K562 (cell line): ENCODE measurements at regions not wholly inside any gene's neighbourhood (a gene's known extent, or its start where the extent isn't known, plus 50 kb on each side); places are given as distances from the start of the nearest gene placed in this dataset.

Experiments
- ATAC-seq: fragments of 200-7000 bp; cut with Tn5 transposase; 3 replicates; pipeline ENCODE4 v1.9.1; 2020; ENCODE audit warnings: moderate library complexity
- BruUV-seq: library from RNA; stranded (reverse); fragments of 400-500 nt; replicated peaks from 2 replicates; lab custom pipeline; 2021; lab: Mats Ljungman, UMichigan
- CTCF ChIA-PET: fragments of 300-600 bp; formaldehyde crosslinking; extraction: SDS; loops from one replicate; lab custom pipeline; 2021; ENCODE audit warnings: low intra/inter-chr PET ratio; lab: Yijun Ruan, JAX
- POLR2A ChIA-PET: fragments of 300-600, 350-650 bp; sonication (Branson Sonifier 250); formaldehyde crosslinking; extraction: SDS; loops from one replicate; lab custom pipeline; 2021; ENCODE audit warnings: antibody characterized with exemption, inconsistent platforms; lab: Yijun Ruan, JAX
- DNase-seq, 4 experiments: peaks; one replicate each; pipeline versions ENCODE4 v3.0.0 to v3.0.0-alpha.2; 2011 to 2018; ENCODE audit warnings: low spot score in 3 of 4, mixed read lengths in 3 of 4; ENCODE audit errors: extremely low read depth in 1 of 4
- FAIRE-seq: peaks from 2 replicates; lab custom pipeline; 2011; peaks lifted over from hg19 to GRCh38; lab: Jason Lieb, UNC
- H2AFZ ChIP-seq: 2 replicates; pipeline ENCODE4 v1.6.0; 2011; ENCODE audit warnings: low read depth, low read length, control low read depth, inconsistent platforms
- H3K27ac ChIP-seq: fragments of 200-600 bp; 3 replicates; pipeline ENCODE4 v1.8.0; 2011; ENCODE audit warnings: low read depth, mild to moderate bottlenecking, control low read depth, inconsistent platforms, low read length, moderate library complexity, mixed read lengths; ENCODE audit errors: extremely low read depth
- H3K27me3 ChIP-seq, 2 experiments: fragments of 300-600 bp in 1 of 2; 2 replicates in 1 of 2; 3 replicates in 1 of 2; pipeline versions ENCODE4 v1.6.0 to v1.8.0; 2011; ENCODE audit warnings: inconsistent platforms in 2 of 2, low read length in 2 of 2, mild to moderate bottlenecking in 1 of 2, mixed read lengths in 1 of 2, moderate library complexity in 1 of 2; ENCODE audit not compliant: control insufficient read depth in 2 of 2, insufficient read depth in 2 of 2
- H3K36me3 ChIP-seq: fragments of 300-600 bp; 3 replicates; pipeline ENCODE4 v1.8.0; 2011; ENCODE audit warnings: mild to moderate bottlenecking, low read length, inconsistent platforms; ENCODE audit not compliant: control insufficient read depth, insufficient read depth
- H3K4me1 ChIP-seq, 2 experiments: fragments of 200-600 bp in 1 of 2; replicated peaks in 1 of 2; 2 replicates in 1 of 2; 3 replicates in 1 of 2; pipeline versions ENCODE4 v1.5.1 to v1.8.0; 2011; ENCODE audit warnings: inconsistent platforms in 2 of 2, low read length in 2 of 2, mild to moderate bottlenecking in 1 of 2, mixed read lengths in 1 of 2, moderate library complexity in 1 of 2; ENCODE audit not compliant: control insufficient read depth in 2 of 2, insufficient read depth in 2 of 2
- H3K4me2 ChIP-seq: 2 replicates; pipeline ENCODE4 v1.6.1; 2011; ENCODE audit warnings: low read length, control low read depth, inconsistent platforms, mixed read lengths; ENCODE audit not compliant: insufficient read depth
- H3K4me3 ChIP-seq: fragments of 200-600 bp; sonication (generic), shearing (Covaris generic); 2 replicates; pipeline ENCODE4 v1.5.1; 2016; ENCODE audit warnings: control low read depth, inconsistent platforms
- H3K79me2 ChIP-seq: fragments of 200-600 bp; 3 replicates; pipeline ENCODE4 v1.8.0; 2011; ENCODE audit warnings: low read length, inconsistent platforms; ENCODE audit not compliant: control insufficient read depth, insufficient read depth
- H3K9ac ChIP-seq, 2 experiments: 2 replicates each; pipeline versions ENCODE4 v1.6.0 to v1.6.1; 2011; ENCODE audit warnings: low read depth in 2 of 2, low read length in 2 of 2, control low read depth in 1 of 2, inconsistent platforms in 1 of 2, mild to moderate bottlenecking in 1 of 2, mixed read lengths in 1 of 2; ENCODE audit not compliant: insufficient read depth in 1 of 2
- H3K9me1 ChIP-seq: one replicate; pipeline ENCODE4 v1.6.0; 2011; ENCODE audit warnings: inconsistent platforms, mild to moderate bottlenecking, low read length, moderate library complexity; ENCODE audit not compliant: control insufficient read depth, insufficient read depth
- H3K9me3 ChIP-seq: replicated peaks from 2 replicates; pipeline ENCODE4 v1.5.1; 2011; ENCODE audit warnings: low read depth, low read length, inconsistent platforms; ENCODE audit not compliant: control insufficient read depth, insufficient read depth
- H4K20me1 ChIP-seq: replicated peaks from 2 replicates; pipeline ENCODE4 v1.6.1; 2011; ENCODE audit warnings: low read length, inconsistent platforms, mixed read lengths; ENCODE audit not compliant: control insufficient read depth, insufficient read depth
- ETV6 ChIP-seq, 3 experiments: fragments of 150-350 bp in 1 of 3; sonication (generic) in 1 of 3; formaldehyde crosslinking in 1 of 3; IDR thresholded peaks; 2 replicates each; pipeline versions ENCODE4 v1.6.1 to v1.8.0; 2014 to 2022; ENCODE audit warnings: borderline replicate concordance in 2 of 3, low read depth in 2 of 3, antibody characterized with exemption in 1 of 3, low read length in 1 of 3, mild to moderate bottlenecking in 1 of 3, missing genetic modification reagents in 1 of 3
- FOXP1 ChIP-seq: sonication (generic); formaldehyde crosslinking; IDR thresholded peaks from 2 replicates; pipeline ENCODE4 v1.8.0; 2022; ENCODE audit warnings: mild to moderate bottlenecking, missing genetic modification reagents
- MCM2 ChIP-seq: fragments of 450-650 bp; IDR thresholded peaks from 2 replicates; pipeline ENCODE4 v1.6.1; 2017; ENCODE audit warnings: low read depth, mild to moderate bottlenecking
- PCBP2 ChIP-seq: fragments of 200-400 bp; formaldehyde crosslinking; IDR thresholded peaks from 2 replicates; pipeline ENCODE4 v1.6.1; 2018; ENCODE audit warnings: low read length, low read depth, mild to moderate bottlenecking, moderate library complexity; ENCODE audit not compliant: poor library complexity, severe bottlenecking
- SLC30A9 ChIP-seq: fragments of 250-450 bp; sonication (Bioruptor Pico); IDR thresholded peaks from 2 replicates; pipeline ENCODE4 v1.8.0; 2022; ENCODE audit warnings: mild to moderate bottlenecking, moderate library complexity
- SPI1 ChIP-seq: IDR thresholded peaks from 2 replicates; pipeline ENCODE4 v1.6.1; 2011; ENCODE audit warnings: low read depth, low read length, control low read depth, borderline replicate concordance
- TFE3 ChIP-seq: fragments of 450-650 bp; formaldehyde crosslinking; IDR thresholded peaks from 2 replicates; pipeline ENCODE4 v1.4.0; 2020; ENCODE audit warnings: mild to moderate bottlenecking, mixed read lengths
- ZNF133 ChIP-seq: fragments of 250-450 bp; sonication (Bioruptor Pico); IDR thresholded peaks from 2 replicates; pipeline ENCODE4 v1.4.0; 2020; ENCODE audit warnings: mild to moderate bottlenecking
- WGBS: fragments of 100-300 bp; shearing (Covaris generic); methylation state at CpG from one replicate; pipeline ENCODE4 v1.1.6; 2016; ENCODE audit warnings: low coverage, mixed read lengths; ENCODE audit not compliant: insufficient coverage; ENCODE audit errors: missing lambda C conversion rate; 5-methylcytosine and 5-hydroxymethylcytosine counted together
- in situ Hi-C: fragments of 300-500 bp; cut with MboI; formaldehyde crosslinking; loops from 4 replicates; pipeline ENCODE4 v1.15.0; 2018; ENCODE audit warnings: inconsistent platforms, mixed read lengths
- intact Hi-C: fragments of 100-400 bp; cut with micrococcal nuclease; formaldehyde crosslinking; loops from 2 replicates; pipeline ENCODE4 v1.14.2; 2022

DNA sequence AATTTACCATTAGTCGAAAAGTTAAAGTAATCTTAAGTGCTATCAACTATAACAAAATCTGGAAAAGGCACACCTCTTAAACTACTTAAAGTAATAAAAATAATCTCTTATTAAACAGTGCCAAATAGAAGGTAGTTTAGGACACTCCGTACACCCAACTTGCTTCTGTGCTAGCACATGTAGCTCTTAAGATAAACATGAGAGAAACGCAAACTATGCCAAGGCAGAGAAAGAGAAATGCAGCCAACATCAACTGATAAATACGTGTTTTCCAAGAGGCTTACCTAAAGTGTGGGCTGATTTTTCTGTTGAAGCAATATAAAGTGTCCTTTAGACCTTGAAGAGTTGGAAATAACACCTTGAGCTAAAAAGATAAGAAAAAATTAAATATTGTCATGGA, 480.6 kb upstream of the DAB2 start (continued):
- TF ChIP-seq SLC30A9 (CRISPR knock-in tag) (no peak), ZNF133 (CRISPR knock-in tag) (no peak)

DNA sequence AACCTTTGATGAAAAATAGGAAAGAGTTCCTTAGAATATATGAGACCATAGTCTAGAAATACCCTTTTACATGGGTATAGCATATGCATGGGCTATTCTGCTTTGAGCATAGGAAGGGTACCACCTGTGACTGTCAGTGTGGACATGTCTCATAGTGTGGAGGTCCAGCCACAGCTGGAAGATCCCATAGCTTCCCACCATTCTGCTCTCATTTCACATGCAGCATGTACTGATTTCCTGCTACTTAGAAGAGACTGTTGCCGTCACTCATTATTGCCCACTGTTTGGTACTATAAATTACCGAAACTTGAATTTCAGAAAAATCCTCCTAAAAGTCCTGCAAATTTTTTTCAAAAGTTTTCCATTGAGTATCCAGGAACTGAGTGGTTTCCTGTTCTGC, 477.8 kb upstream of the DAB2 start:
- Histone ChIP-seq H3K9me3 (0 out of 2 replicates have a peak, but pooled peaks cover 2% of the 10 kb centered on the region), H3K9me1 (no peaks in the 10 kb centered on the region), H3K4me1 (no peaks in the 10 kb centered on the region), H3K4me2 (no peak overlapping the region), H3K4me3 (no peak overlapping the region), H2AFZ (no peak overlapping the region), H3K27me3 (no peaks in the 10 kb centered on the region), H3K79me2 (no peaks in the 10 kb centered on the region), H3K27ac (no peak overlapping the region), H3K36me3 (no peaks in the 10 kb centered on the region), H4K20me1 (no peaks in the 10 kb centered on the region), H3K9ac (no peak overlapping the region)
- intact Hi-C loops (no loop called here), in situ Hi-C loops (no loop called here)
- no peak for DNase-seq
- ChIA-PET CTCF (no interaction called here), POLR2A (no interaction called here)
- no peak for ATAC-seq
- no TSS peak for BruUV-seq
- WGBS, result 3% methylated on average over 2 of the region's 2 CpGs
- TF ChIP-seq ETV6 (IDR thresholded peaks at IDR 0.05; ENCODE audit: borderline replicate concordance in 1 of 2, low read depth in 2 of 2, low read length in 1 of 2) (no peak), ETV6 (CRISPR knock-in tag; IDR thresholded peaks at IDR 0.05; ENCODE audit: borderline replicate concordance) (no peak), MCM2 (no peak), PCBP2 (no peak), FOXP1 (CRISPR knock-in tag) (no peak), TFE3 (CRISPR knock-in tag) (no peak), SPI1 (no peak)
- no peak for FAIRE-seq
